AG08396 (cell line): ENCODE measurements at regions not wholly inside any gene's neighbourhood (a gene's known extent, or its start where the extent isn't known, plus 50 kb on each side); places are given as distances from the start of the nearest gene placed in this dataset.

Experiments
- DNase-seq: peaks from one replicate; pipeline ENCODE4 v3.0.0; 2012; ENCODE audit warnings: low spot score, mixed read lengths

DNA sequence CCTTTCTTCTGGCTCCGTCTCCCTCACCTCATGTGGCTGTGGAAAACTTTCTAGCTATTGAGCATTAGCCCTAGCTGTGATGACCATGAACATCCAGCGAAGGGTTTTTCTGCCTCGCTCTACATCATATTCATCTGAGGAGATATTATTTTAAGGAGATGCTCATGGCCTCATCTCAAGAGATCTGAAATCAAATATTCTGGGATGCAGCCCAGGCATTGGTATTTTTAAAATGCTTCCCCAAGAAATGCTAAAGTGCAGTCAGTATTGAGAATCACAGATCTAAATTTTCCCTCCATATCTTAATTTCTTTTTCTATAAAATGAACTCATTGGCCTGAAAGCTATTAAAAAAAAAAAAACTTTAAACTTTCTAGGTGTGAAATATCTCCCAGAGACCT is 238.2 kb upstream of the CELF2 start:
- no peak for DNase-seq

DNA sequence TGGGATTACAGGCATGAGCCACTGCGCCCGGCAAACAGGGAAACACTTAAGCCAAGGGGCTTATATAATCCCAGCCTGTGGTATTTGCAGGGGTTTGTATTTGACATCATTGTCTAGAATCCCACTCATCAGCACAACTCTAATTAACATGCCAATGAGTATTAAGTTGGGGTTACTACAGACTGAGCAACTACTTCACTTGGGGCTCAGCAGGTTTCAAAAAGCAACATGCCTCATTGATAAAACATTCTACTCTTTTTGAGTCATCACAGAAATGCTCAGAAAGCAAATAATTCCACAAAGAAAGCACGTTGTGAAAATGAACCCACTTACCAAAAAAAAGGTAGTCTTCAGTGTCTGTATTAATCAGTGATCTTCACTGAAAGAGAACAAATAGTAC is 236.9 kb upstream of the CELF2 start:
- DNase-seq = peak; percentile 24

DNA sequence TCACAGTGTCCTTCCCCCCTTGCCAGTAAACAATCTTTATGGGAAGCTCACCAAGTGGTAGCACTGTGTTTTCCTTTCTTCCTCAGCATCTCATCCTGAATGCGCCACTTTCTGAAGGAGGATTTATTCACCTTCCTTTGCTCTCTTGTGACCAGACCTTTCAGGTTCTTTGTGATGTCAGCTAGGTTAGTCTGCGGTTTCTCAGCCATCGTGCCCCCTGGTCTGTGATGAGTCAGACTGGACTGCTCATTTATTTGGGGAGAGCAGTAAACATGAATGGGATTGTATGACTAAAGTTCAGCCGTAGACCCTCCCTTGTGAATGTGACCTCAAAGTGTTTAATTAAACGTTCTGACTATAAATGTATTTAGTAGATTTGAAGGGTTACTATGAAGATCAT is 235.1 kb upstream of the CELF2 start:
- DNase-seq = no peak

DNA sequence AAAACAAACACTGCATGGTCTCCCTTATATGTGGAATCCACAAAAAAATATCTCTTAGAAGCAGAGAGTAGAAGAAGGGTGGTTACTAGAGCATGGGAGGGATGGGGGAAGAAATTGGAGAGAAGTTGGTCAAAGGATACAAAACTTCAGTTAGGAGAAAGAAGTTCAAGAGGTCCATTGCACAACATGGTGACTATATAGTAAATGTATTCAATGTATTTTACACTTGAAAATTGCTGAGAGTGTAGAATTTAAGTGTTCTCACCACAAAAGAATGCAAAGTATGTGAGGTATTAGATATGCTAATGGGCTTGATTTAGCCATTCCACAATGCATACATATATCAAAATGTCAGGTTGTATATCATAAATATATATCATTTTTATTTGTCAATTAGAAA is 232.0 kb upstream of the CELF2 start:
- no peak for DNase-seq

DNA sequence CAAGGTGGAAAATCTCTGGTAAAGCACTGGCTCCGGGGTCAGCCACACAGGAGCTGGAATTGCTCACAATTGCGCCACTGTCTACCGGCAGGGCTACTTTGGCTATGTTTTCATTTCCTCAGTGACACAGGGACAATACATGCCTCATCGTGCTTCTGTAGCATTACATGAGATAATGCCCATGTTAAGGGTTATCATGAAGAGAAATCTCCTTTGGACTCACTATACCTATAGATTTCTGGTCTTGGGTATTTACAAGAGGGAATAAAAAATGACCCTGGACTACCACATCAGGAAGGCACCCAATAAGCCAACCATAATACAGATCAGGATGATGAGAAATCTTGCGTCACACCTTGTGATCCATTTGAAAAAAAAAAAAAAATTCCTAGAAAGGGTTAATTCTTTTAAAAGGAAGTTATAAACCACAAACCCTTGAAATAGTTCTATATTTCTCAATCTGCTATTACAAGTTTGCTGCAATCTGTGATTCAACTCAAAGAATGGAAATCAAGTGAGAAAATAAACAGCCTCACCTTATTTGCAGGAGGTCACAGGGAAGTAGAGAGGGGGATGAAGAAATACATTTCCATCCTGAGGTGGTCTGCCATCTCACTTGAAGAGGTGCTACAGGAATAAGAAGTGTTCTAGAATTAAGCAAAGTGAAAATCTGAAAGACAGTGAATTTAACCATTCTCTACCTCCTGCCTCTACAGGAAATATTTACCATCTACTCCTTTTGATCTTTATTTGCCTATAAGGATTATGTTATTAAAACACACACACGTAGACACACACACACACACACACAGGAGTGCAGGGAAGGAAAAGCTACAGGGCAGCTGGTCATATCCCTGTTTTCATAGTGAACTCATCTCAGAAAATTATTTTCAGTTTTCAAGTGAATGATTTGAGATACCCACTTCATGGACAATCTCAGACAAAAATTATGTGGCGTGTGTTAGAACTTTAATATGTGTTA is 231.3 kb upstream of the CELF2 start:
- DNase-seq = no peak

DNA sequence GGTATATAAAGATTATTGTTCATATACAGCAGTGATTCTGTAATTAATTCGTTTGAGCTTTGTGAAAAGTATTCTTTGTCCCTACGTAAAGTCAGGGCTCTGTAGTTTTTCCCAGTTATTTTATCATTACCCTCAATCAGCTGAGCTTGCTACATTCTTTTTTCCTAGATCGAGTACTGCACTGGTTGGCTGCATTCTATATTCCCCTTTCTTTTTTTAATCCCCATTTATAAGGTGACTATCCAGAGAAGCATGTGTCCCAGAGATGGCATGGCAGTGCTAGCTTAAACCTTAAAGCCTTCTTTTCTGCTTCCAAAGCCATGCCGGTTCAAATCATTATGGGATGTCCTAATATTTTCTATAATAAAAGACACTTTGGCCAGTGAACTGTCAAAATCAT is 230.1 kb upstream of the CELF2 start:
- DNase-seq = no peak

DNA sequence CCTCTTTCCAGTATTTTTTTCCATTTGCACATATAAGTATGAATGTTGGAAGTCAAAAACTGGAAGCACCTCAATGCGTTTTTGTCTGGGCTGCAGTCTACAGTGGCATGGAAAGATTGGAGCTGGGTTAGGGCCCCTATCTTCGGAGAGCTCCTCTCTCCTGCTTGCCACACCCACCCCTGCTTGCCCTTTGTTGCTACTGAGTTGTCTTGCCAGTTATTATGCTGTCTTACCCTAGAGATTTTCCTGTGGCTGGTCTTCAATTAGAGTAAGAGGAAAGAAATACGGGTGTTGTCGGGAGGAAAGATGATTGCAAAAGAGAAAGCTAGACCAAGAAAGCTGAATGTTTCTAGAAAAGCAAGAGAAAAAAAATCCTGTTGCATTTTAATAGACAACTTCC is 228.9 kb upstream of the CELF2 start:
- DNase-seq = no peak

DNA sequence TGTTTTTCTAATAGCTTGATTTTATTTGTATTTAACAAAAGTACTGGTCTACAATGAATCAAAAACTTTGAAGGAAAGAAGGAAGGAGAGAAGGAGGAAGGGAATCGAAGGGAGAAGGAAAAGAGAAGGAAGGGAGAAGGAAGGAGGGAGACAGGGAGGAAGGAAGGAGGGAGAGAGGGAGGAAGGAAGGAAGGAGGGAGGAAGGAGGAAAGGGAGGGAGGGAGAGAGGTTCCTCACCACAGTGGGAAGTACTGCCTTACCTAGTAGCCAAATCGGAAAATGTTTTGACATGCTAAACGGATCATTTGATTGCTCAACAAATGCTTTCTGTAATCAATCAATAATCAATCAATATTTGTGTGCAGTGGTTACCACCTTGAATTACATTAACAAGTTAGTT is 225.8 kb upstream of the CELF2 start:
- DNase-seq = no peak

DNA sequence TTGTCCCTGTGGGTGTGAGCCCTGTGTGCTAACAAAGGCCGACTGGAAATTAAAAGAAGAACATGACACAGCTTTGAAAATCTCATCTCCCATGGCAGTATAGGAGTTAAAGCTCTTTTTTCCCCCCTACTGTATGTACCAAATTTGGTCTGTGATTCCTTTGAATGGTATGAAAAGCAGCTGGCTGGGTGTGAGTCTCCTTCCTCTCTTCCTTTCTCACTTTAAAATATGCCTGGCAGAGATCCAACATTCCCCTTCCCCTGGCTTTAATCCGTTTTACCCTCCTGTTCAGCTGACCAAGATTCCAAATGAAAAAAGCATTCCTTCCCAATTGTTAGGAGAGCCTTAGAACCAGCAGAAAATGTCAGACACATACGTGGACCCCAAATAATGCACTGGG is 225.0 kb upstream of the CELF2 start:
- peak; percentile 39 for DNase-seq

DNA sequence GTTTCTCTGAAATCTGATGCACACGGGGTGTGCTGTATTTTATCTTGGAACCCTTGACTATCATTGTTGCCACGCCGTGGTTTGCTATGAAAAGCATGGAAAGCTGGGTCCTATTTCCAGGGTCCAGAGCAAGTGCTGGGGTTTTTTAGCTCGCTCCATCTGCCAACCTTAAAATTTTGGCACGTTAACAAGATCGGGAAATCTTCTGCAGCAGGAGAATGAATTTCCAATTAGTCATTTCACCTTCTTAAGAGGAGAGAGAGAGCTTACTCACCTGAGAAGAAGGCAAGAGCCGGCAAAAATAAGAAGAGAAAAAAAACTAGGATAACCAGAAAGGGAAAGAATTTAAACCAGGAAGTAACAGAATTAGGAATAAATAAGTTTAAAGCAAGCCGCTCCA is 223.6 kb upstream of the CELF2 start:
- DNase-seq = no peak

DNA sequence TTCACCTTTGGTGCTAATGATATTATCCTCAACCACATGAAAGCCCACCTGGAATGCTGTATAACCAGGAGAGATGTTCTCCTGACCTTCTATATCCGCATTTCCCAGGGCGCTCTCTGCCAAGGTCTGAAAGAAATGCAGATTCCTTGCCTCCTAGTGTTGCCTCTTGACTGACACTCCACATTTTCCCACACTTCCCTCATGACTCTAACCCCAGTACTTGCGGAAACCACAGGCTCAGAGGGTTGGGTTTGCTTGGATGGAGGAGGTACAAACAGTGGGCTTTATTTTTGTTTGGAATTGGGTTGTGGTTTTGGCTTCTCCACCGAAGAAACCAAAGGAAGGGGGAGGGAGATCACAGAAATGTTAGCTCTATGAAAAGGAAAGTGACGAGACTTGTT is 222.9 kb upstream of the CELF2 start:
- peak; percentile 64 for DNase-seq

DNA sequence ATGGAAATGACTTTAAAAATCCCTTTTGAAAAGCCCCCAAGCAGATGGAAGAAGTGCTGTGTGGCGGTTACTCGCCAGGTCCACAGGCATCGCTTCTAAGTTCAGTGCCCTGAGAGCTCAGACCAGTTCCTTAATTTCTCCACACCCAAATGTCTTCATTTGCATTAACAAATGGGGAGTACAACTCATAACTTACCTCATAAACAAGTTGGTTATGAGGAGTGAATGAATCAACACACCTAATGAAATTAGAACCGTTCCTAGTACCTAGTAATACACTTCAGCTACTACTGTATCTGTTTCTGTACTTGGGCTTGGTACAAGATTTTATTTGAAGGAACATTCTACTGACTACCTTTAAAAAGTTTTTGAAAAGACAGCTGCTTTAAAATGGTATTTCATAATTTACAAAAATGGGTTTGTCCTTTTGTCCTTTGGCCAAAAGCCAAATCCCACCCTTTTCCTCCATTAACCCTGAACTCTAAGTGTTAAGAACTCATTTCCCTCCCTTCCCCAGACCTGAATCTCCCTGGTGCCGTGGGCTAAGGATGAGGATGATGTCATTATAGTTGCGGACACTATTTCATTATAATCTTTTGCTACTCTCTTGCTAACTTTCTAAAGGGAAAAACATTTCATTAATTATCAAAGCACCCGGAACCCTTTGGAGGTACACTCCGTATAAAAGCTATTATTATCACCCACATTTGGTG is 221.5 kb upstream of the CELF2 start:
- no peak for DNase-seq

DNA sequence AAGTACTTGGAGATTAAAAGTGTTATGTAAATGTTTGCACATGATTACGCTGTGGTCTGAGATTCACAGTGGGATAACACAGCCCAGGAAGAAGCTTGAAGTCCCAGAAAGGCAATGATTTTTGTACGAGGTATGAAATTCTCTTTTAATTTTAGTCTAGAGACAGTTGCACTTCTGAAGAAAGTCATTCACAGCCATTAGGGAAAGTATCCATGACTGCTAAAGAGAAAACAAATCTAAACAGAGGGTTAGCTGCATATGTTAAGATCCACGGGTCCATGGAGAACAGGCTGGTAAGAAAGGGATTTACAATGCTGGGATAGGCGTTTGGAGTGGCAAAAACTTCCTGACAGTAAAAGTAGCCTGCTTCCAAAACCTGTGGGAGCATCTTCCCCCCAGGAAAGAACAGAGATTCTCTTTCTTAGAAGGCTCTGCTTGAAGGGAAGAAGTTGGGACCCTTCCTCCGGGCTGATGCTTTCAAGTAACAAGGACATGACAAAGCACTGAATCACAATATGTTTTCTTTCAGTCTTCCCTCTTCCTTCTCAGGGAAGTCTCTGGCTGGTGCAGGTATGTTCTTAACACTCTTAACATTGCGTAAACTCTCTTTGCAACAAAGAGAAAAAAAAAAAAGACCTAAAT is 220.8 kb upstream of the CELF2 start:
- no peak for DNase-seq

DNA sequence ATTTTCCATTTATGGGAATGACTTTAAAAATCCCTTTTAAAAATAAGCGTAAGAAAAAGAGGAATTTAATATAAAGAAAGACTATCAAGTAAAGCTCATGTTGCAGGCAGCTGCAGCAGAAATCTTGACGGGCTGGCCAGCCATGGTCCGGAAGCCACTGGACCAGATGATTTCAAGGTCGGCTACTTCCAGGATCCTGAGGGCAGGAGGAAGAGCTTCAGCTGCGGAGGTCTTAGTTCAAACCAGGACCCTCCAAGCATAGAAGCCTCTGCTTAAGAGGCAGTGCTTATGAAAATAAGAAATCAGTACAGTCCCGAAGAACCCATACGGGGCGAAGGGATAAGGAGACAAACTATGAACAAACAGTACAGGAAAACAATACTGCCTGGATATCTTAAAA is 220.2 kb upstream of the CELF2 start:
- no peak for DNase-seq

DNA sequence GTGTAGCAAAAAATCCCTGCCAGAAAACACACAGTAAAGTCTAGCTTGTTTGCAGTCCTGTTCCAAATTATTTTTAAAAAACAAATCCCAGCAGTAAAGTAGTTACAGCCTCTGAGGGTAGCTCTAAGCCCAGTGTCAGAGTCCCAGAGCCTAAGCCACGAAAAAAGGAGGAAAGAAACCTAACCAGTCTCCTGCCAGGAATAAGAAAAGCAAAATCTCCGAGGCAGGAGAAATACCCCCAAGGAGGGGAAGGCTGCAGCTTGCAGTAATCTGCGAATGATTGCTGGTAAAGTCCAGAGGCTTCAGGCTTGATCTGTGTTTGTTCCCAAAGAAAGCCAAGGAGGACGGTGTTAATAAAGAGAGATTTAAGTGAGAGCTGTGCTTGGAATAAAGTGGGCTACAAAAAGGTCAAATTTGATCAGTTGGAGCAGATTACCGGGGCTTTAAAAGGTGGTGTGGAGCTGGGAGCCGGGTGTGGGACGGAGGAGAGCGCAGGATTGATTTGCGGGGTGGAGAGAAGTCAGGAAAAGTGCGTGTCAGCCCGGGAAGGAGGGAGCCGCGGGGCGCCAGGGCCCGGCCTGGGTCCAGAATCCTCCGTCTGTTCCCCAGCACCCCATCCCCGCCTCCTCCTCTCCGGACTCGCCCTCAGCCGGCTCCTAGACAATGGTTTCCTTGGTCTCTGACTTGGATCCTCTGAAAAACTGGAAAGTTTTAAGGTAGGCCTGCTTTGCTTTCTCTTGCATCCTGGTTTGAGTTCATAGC is 219.4 kb upstream of the CELF2 start:
- DNase-seq = no peak

DNA sequence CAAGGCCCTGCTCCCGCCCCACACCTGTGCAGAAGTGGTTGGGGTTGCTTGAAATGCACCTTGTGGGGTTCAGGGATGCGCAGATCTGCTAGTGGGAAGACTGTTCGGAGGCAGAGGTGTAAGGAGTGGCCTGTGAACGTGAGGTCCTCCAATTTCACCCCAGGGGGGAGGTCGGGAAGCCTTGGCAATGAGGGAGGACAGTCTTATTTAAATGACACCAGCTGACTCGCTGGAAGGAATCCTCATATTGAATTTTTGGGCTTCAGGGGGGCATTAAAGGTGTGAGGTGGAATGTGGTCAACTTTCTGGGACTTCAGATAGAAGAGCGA is 218.8 kb upstream of the CELF2 start:
- no peak for DNase-seq

DNA sequence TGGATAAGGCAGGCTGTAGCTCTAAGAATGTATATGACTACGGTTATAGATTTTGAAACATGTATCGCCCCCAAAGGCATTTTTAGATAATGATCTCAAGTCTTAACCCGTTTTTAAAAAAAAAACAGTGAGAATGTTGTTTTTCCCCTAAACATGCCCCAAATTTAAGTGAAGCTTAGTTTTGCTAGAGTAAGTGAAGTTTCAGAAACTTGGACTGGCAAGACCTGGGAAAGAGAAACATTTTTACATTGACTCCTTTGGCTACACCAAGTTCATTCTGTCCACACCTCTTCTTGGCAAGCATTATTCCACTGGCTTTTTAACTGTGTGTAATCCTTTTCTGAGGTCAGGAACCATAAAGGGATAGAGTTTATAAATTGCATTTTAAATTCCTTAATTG is 216.7 kb upstream of the CELF2 start:
- no peak for DNase-seq

DNA sequence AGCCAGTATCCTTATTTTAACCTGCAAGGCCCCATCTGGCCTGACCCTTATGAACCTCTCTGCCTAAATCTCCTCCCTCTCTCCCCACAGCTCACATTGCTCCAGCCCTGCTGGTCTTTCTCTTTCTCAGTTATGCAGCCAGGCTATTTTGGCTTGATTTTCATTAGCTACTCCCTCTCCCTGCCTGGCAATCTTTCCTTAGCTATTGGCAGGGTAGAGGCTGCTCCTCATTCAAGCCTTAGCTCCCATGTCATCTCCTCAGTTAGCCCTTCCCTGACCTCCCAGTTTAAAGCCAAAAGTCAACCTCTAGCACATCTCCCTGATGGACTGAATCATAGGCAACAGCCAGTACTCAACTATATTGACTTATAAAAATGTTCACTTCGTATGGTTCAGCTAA is 214.4 kb upstream of the CELF2 start:
- DNase-seq = no peak

DNA sequence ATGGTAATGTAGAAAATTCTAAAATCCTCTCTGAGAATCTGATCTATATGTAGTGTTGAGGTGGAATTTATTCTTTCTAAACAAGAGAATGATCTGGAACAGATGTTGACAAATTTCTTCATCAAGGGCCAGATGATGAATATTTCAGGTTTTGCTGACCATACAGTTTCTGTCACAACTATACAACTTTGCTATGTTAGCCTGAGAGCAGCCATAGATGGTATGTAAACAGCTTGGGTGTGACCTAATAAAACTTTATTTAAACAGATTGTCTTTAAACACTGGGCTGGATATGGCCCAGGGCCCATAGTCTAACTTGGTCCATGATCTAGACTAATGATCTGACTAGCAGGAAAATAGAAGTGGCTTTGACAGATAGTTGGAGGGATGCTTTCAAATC is 213.6 kb upstream of the CELF2 start:
- DNase-seq = no peak

DNA sequence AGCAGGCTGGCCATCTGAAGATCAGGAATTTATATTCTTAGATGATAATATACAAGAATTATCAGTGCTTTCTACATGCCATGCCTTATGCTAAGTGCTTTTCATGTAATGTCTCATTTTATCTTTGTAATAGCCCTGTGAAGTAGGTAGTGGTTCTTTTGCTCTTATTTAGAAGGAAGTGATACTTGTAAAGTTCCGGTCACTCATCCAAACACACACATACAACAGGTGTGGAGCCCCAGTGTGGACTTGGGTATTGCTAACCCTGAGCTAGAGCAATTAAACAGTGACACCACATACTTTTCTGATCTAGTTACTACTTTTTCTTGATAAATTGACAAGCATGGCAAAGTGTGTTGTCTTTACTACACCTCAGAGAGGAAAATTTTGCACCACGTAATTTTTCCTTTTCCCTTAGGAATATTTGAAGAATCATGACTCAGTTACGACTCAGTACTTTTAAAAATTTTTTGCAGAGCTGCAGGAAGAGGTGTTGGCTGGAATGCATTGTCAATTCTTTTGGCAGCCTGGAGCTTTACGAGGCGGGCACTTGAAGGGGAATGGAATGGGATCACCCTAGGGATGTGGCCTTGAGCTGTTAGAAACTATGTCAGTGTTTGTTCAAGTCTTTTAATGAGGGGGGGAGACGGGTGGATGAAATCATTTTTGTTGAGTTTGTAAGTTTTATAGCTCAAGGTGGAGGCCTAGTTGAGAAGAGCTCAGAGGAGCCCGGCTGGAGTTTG is 212.5 kb upstream of the CELF2 start:
- no peak for DNase-seq

DNA sequence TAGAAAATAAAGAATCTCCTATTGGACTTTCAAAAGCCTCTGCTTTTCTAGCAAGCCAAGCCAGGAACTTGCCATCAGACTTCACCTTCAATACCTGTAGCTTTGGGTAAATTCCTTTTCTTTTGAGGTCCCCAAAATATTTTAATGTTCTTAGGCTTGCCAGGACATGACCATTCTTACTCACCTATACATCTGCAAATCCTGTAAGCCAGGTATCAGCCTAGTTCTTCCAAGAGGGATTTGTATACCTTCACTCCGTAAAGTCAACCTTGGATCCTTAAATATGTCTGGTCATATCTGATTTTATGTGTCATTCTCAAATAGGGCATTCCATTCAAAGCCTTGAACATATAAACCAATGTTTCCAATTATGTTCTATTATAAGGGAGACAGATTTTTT is 210.6 kb upstream of the CELF2 start:
- no peak for DNase-seq

DNA sequence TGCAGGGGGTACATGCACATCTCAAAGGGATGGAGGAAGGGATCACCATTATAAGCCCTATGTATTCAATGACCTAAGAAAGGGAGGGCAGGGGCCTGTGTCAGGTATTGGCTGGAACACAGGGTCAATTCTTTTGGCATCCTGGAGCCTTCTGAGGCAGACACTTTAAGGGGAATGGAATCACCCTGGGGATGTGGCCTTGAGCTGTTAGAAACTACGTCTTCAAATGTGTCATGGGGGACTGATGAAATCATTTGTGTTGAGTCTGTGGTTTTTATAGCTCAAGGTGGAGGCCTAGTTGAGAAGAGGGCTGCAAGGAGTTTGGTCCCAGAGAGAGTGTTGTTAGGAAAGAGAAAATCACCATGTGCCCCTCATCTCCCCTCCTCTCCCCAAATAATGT is 206.1 kb upstream of the CELF2 start:
- no peak for DNase-seq
